ENCODE measurements at regions not wholly inside any gene's neighbourhood (a gene's known extent, or its start where the extent isn't known, plus 50 kb on each side); places are given as distances from the start of the nearest gene placed in this dataset.

DNA sequence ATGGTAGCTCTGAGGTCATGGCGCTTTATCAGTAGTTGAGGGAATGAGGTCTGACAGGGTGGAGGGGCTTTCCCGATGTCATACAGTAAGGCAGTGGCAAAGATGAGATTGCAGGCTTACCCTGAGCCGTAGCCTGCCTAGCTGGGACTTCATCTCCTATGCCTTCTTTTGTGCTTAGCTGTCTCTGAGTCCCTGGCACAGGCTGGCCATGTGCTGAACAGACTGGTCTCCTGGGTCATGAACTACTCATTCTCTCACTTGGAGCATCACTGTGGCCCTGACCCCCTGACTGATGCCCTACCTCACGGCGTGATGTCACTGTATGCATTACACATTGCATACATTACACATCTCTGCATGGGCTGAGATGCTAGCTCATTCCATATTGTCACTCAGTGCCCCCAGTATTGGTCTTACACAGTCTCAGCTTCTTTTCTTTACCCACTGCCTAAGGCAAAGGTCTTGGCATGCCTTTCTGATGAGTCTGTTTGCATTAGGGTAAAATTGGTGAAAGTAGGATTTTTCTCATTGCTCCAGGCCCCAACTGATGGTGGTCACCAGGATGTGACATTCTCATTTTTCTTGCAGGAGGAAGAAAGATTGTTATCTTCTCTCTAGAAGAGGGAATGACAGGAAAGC lies 389.4 kb upstream of the CADM1 start:
- Histone ChIP-seq H4K20me1 (ENCODE audit: insufficient read depth) (no peaks in the 10 kb centered on the region), H3K27ac (ENCODE audit: low read length) (no peak overlapping the region), H3K36me3 (ENCODE audit: insufficient read depth, low read length) (no peaks in the 10 kb centered on the region), H3K9me3 (ENCODE audit: low read length) (no peaks in the 10 kb centered on the region), H2AFZ (ENCODE audit: low read depth, low read length) (no peak overlapping the region), H3K27me3 (ENCODE audit: insufficient read depth, low read depth, low read length) (no peaks in the 10 kb centered on the region), H3F3A (ENCODE audit: insufficient read depth, low read length, poor library complexity, severe bottlenecking) (no peaks in the 10 kb centered on the region), H3K4me2 (ENCODE audit: low read length) (no peak overlapping the region), H3K9ac (ENCODE audit: low read length) (no peak overlapping the region), H3K4me3 (ENCODE audit: low read length) (no peak overlapping the region), H3K79me2 (replicated peaks; ENCODE audit: insufficient read depth, low read length) (no peaks in the 10 kb centered on the region), H3K9me2 (ENCODE audit: insufficient read depth, low read length) (no peaks in the 10 kb centered on the region)
- TF ChIP-seq TAF1 (IDR thresholded peaks at IDR 0.05; ENCODE audit: low read depth) (no peak), RAD21 (conservative IDR thresholded peaks at IDR 0.05) (no peak), POLR2AphosphoS5 (IDR thresholded peaks at IDR 0.05) (no peak), MXI1 (conservative IDR thresholded peaks at IDR 0.05; ENCODE audit: poor library complexity, severe bottlenecking) (no peak), SMC3 (conservative IDR thresholded peaks at IDR 0.05; ENCODE audit: poor library complexity) (no peak), EP300 (conservative IDR thresholded peaks at IDR 0.05; ENCODE audit: poor library complexity, severe bottlenecking) (no peak), EZH2 (IDR thresholded peaks at IDR 0.05; ENCODE audit: borderline replicate concordance, insufficient read depth, low read length, poor library complexity, severe bottlenecking) (no peak)
- TF ChIP-seq, protein P1, sequence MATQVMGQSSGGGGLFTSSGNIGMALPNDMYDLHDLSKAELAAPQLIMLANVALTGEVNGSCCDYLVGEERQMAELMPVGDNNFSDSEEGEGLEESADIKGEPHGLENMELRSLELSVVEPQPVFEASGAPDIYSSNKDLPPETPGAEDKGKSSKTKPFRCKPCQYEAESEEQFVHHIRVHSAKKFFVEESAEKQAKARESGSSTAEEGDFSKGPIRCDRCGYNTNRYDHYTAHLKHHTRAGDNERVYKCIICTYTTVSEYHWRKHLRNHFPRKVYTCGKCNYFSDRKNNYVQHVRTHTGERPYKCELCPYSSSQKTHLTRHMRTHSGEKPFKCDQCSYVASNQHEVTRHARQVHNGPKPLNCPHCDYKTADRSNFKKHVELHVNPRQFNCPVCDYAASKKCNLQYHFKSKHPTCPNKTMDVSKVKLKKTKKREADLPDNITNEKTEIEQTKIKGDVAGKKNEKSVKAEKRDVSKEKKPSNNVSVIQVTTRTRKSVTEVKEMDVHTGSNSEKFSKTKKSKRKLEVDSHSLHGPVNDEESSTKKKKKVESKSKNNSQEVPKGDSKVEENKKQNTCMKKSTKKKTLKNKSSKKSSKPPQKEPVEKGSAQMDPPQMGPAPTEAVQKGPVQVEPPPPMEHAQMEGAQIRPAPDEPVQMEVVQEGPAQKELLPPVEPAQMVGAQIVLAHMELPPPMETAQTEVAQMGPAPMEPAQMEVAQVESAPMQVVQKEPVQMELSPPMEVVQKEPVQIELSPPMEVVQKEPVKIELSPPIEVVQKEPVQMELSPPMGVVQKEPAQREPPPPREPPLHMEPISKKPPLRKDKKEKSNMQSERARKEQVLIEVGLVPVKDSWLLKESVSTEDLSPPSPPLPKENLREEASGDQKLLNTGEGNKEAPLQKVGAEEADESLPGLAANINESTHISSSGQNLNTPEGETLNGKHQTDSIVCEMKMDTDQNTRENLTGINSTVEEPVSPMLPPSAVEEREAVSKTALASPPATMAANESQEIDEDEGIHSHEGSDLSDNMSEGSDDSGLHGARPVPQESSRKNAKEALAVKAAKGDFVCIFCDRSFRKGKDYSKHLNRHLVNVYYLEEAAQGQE (IDR thresholded peaks at IDR 0.05; ENCODE audit: borderline replicate concordance) = no peak
- TF ChIP-seq, protein P2, sequence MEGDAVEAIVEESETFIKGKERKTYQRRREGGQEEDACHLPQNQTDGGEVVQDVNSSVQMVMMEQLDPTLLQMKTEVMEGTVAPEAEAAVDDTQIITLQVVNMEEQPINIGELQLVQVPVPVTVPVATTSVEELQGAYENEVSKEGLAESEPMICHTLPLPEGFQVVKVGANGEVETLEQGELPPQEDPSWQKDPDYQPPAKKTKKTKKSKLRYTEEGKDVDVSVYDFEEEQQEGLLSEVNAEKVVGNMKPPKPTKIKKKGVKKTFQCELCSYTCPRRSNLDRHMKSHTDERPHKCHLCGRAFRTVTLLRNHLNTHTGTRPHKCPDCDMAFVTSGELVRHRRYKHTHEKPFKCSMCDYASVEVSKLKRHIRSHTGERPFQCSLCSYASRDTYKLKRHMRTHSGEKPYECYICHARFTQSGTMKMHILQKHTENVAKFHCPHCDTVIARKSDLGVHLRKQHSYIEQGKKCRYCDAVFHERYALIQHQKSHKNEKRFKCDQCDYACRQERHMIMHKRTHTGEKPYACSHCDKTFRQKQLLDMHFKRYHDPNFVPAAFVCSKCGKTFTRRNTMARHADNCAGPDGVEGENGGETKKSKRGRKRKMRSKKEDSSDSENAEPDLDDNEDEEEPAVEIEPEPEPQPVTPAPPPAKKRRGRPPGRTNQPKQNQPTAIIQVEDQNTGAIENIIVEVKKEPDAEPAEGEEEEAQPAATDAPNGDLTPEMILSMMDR (IDR thresholded peaks at IDR 0.05; ENCODE audit: poor library complexity, severe bottlenecking) = no peak

DNA sequence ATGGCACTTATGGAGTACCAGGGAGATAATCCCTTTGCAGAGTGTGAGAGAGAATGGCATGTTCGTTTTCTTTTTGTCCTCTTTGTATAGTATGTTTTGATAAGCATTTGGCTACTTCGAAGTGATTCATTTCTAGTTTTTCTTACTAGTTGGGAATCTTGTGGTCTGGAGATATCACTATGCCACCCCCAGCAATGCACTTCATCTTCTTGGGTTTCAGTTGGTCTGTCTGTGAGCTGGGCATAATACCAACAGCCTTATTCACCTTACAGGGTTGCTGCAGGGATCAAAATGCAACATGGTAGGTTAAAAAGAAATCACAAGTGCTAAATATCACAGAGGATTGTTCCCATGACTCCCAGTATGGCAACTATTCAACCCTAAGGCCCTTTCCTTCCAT lies 387.8 kb upstream of the CADM1 start:
- H3K9me3 ChIP-seq (ENCODE audit: low read length) = no peaks in the 10 kb centered on the region
- no peaks in the 10 kb centered on the region for H4K20me1 ChIP-seq (ENCODE audit: insufficient read depth)
- no peak for TF ChIP-seq EP300 (conservative IDR thresholded peaks at IDR 0.05; ENCODE audit: poor library complexity, severe bottlenecking)
- no peak for TF ChIP-seq EZH2 (IDR thresholded peaks at IDR 0.05; ENCODE audit: borderline replicate concordance, insufficient read depth, low read length, poor library complexity, severe bottlenecking)
- no peak for TF ChIP-seq TAF1 (IDR thresholded peaks at IDR 0.05; ENCODE audit: low read depth)
- TF ChIP-seq POLR2AphosphoS5 (IDR thresholded peaks at IDR 0.05) = no peak
- no peak for TF ChIP-seq SMC3 (conservative IDR thresholded peaks at IDR 0.05; ENCODE audit: poor library complexity)
- TF ChIP-seq RAD21 (conservative IDR thresholded peaks at IDR 0.05) = no peak
- TF ChIP-seq, protein P2 (IDR thresholded peaks at IDR 0.05; ENCODE audit: poor library complexity, severe bottlenecking) = no peak
- TF ChIP-seq MXI1 (conservative IDR thresholded peaks at IDR 0.05; ENCODE audit: poor library complexity, severe bottlenecking) = no peak
- TF ChIP-seq, protein P1 (IDR thresholded peaks at IDR 0.05; ENCODE audit: borderline replicate concordance) = no peak
- H3K27ac ChIP-seq (ENCODE audit: low read length) = no peak overlapping the region
- H3K4me3 ChIP-seq (ENCODE audit: low read length) = no peak overlapping the region
- H3K36me3 ChIP-seq (ENCODE audit: insufficient read depth, low read length) = no peaks in the 10 kb centered on the region
- H3K79me2 ChIP-seq (replicated peaks; ENCODE audit: insufficient read depth, low read length) = no peaks in the 10 kb centered on the region
- no peaks in the 10 kb centered on the region for H3F3A ChIP-seq (ENCODE audit: insufficient read depth, low read length, poor library complexity, severe bottlenecking)
- H3K4me2 ChIP-seq (ENCODE audit: low read length) = no peak overlapping the region
- H3K9me2 ChIP-seq (ENCODE audit: insufficient read depth, low read length) = no peaks in the 10 kb centered on the region
- H2AFZ ChIP-seq (ENCODE audit: low read depth, low read length) = no peak overlapping the region
- no peaks in the 10 kb centered on the region for H3K27me3 ChIP-seq (ENCODE audit: insufficient read depth, low read depth, low read length)
- no peak overlapping the region for H3K9ac ChIP-seq (ENCODE audit: low read length)

Measured in neural cell (in vitro differentiated cells).